ENCODE measurements at regions not wholly inside any gene's neighbourhood (a gene's known extent, or its start where the extent isn't known, plus 50 kb on each side); places are given as distances from the start of the nearest gene placed in this dataset.

DNA sequence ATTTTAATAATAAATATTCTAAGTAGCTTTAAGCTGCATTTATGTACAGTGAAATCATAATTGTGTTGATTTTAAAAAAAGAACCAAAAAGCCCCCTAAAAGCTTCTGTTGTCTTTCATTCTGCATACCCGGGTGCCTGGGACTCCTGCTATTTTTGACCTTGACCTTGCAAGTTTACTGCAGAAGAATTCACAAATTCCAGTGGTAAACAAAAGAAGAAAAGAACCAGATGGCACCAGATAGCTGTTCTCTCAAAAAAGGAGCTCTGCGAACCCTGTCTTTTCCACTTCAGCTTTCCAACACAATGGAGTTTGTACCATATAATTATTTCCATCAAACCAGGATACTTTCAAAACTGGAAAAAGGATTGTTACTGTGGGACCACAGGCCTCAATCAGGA lies 363.3 kb downstream of the SMOC2 start:
- TF ChIP-seq, protein P1, sequence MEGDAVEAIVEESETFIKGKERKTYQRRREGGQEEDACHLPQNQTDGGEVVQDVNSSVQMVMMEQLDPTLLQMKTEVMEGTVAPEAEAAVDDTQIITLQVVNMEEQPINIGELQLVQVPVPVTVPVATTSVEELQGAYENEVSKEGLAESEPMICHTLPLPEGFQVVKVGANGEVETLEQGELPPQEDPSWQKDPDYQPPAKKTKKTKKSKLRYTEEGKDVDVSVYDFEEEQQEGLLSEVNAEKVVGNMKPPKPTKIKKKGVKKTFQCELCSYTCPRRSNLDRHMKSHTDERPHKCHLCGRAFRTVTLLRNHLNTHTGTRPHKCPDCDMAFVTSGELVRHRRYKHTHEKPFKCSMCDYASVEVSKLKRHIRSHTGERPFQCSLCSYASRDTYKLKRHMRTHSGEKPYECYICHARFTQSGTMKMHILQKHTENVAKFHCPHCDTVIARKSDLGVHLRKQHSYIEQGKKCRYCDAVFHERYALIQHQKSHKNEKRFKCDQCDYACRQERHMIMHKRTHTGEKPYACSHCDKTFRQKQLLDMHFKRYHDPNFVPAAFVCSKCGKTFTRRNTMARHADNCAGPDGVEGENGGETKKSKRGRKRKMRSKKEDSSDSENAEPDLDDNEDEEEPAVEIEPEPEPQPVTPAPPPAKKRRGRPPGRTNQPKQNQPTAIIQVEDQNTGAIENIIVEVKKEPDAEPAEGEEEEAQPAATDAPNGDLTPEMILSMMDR (IDR thresholded peaks at IDR 0.05; ENCODE audit: low read depth, low read length, missing input control), result no peak
- TF ChIP-seq TAF1 (conservative IDR thresholded peaks at IDR 0.05), result no peak
- TF ChIP-seq FOXA1 (IDR thresholded peaks at IDR 0.05), result no peak

Data from liver (tissue), 3 donors.